IPS-20b (cell line): ENCODE measurements at regions not wholly inside any gene's neighbourhood (a gene's known extent, or its start where the extent isn't known, plus 50 kb on each side); places are given as distances from the start of the nearest gene placed in this dataset.

Experiments
- H3K27ac ChIP-seq: one replicate; pipeline ENCODE4 v1.5.1; 2013; ENCODE audit warnings: low read length
- H3K27me3 ChIP-seq: 2 replicates; pipeline ENCODE4 v1.6.1; 2013; ENCODE audit warnings: mild to moderate bottlenecking, low read length, inconsistent platforms; ENCODE audit not compliant: insufficient read depth
- H3K36me3 ChIP-seq: 2 replicates; pipeline ENCODE4 v1.6.1; 2013; ENCODE audit warnings: low read depth, mild to moderate bottlenecking, inconsistent platforms, low read length, moderate library complexity; ENCODE audit not compliant: insufficient read depth
- H3K4me1 ChIP-seq: 2 replicates; pipeline ENCODE4 v1.6.1; 2013; ENCODE audit warnings: mild to moderate bottlenecking, control low read depth, inconsistent platforms, low read length, moderate library complexity; ENCODE audit not compliant: insufficient read depth
- H3K4me3 ChIP-seq: 2 replicates; pipeline ENCODE4 v1.5.1; 2013; ENCODE audit warnings: mild to moderate bottlenecking, low read length, inconsistent platforms
- H3K9ac ChIP-seq: 2 replicates; pipeline ENCODE4 v1.6.1; 2013; ENCODE audit warnings: low read depth, mild to moderate bottlenecking, inconsistent platforms, low read length, moderate library complexity
- H3K9me3 ChIP-seq: 2 replicates; pipeline ENCODE4 v1.6.1; 2013; ENCODE audit warnings: mild to moderate bottlenecking, low read depth, low read length, inconsistent platforms; ENCODE audit not compliant: insufficient read depth

- no peaks in the 10 kb centered on the region for H3K27me3 ChIP-seq
- peaks cover 7% of the 10 kb centered on the region for H3K4me1 ChIP-seq
- H3K4me3 ChIP-seq = no peak overlapping the region
- no peak overlapping the region for H3K9ac ChIP-seq
- H3K36me3 ChIP-seq = no peaks in the 10 kb centered on the region
- H3K9me3 ChIP-seq = no peaks in the 10 kb centered on the region
- H3K27ac ChIP-seq = no peak overlapping the region
These were observed 106.9 kb upstream of the PPFIA2 start for GRCh38 chr12:81866081-81866480.

GRCh38 chr12:81863406-81863805 lies 104.3 kb upstream of the PPFIA2 start:
- Histone ChIP-seq H3K4me1 (peaks cover 7% of the 10 kb centered on the region), H3K4me3 (no peak overlapping the region), H3K27me3 (no peaks in the 10 kb centered on the region), H3K9ac (no peak overlapping the region), H3K9me3 (no peaks in the 10 kb centered on the region), H3K36me3 (no peaks in the 10 kb centered on the region), H3K27ac (no peak overlapping the region)

GRCh38 chr12:81859521-81859920 lies 100.4 kb upstream of the PPFIA2 start:
- H3K9me3 ChIP-seq = no peaks in the 10 kb centered on the region
- H3K27ac ChIP-seq = no peak overlapping the region
- no peaks in the 10 kb centered on the region for H3K27me3 ChIP-seq
- H3K9ac ChIP-seq = no peak overlapping the region
- H3K36me3 ChIP-seq = no peaks in the 10 kb centered on the region
- peaks cover 7% of the 10 kb centered on the region for H3K4me1 ChIP-seq
- H3K4me3 ChIP-seq = no peak overlapping the region

DNA sequence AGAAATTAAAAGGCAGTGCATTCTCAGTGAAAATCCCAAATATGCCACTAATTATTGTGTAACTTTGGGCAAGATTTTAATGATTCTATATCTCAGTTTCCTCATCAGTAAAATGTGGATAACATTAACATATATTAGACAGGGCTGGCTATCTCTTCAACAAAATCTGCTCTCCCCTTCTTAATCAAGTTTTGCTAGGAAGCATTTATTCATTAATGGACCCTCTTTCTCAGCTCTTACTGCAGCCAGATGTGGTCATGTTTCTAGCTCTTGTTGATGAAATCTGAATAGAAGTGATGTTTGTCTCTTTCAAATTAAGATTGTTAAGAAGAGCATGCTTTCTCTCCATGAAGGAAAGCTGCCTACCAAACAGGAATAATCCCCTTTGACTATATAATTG lies 84.4 kb upstream of the PPFIA2 start:
- no peak overlapping the region for H3K27ac ChIP-seq
- H3K4me1 ChIP-seq = no peaks in the 10 kb centered on the region
- H3K36me3 ChIP-seq = no peaks in the 10 kb centered on the region
- no peaks in the 10 kb centered on the region for H3K27me3 ChIP-seq
- H3K9ac ChIP-seq = no peak overlapping the region
- no peak overlapping the region for H3K4me3 ChIP-seq
- no peaks in the 10 kb centered on the region for H3K9me3 ChIP-seq

DNA sequence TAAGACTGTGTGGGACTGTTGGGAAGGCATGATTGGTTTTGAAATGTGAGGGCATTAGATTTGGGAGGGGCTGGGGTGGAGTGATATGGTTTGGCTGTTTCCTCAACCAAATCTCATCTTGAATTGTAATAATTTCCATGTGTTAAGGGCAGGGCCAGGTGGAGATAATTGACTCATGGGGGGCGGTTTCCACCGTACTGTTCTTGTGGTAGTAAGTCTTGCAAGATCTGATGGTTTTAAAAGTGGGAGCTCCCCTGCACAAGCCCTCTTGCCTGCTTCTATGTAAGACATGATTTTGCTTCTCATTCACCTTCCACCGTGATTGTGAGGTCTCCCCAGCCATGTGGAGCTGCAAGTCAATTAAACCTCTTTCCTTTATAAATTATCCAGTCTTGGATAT lies 76.6 kb upstream of the PPFIA2 start:
- H3K4me1 ChIP-seq = no peaks in the 10 kb centered on the region
- H3K4me3 ChIP-seq = no peak overlapping the region
- no peaks in the 10 kb centered on the region for H3K27me3 ChIP-seq
- no peak overlapping the region for H3K9ac ChIP-seq
- no peak overlapping the region for H3K27ac ChIP-seq
- H3K9me3 ChIP-seq = no peaks in the 10 kb centered on the region
- no peaks in the 10 kb centered on the region for H3K36me3 ChIP-seq

DNA sequence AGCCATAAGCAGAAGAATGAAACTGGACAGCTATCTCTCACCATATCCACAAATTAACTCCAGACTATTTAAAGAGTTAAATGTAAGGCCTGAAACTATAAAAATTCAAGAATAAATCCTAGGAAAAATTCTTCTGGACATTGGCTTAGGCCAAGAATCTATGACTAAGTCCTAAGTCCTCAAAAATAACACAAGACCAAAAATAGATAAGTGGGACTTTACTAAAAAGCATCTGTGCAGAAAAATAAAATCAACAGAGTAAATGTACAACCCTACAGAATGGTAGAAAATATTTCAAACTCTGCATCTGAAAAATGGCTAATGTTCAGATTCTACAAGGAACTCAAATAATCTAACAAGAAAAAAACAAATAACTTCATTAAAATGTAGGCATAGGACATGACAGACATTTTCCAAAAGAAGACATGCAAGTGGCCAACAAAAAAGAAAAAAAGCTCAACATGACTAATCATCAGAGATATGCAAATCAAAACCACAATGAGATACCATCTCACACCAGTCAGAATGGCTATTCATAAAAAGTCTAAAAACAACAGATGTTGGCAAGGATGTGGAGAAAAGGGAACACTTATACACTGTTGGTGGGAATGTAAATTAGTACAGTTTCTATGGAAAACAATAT lies 61.0 kb upstream of the PPFIA2 start:
- H3K9me3 ChIP-seq = no peaks in the 10 kb centered on the region
- H3K27ac ChIP-seq = no peak overlapping the region
- no peak overlapping the region for H3K4me3 ChIP-seq
- no peaks in the 10 kb centered on the region for H3K36me3 ChIP-seq
- no peak overlapping the region for H3K9ac ChIP-seq
- no peaks in the 10 kb centered on the region for H3K4me1 ChIP-seq
- no peaks in the 10 kb centered on the region for H3K27me3 ChIP-seq

DNA sequence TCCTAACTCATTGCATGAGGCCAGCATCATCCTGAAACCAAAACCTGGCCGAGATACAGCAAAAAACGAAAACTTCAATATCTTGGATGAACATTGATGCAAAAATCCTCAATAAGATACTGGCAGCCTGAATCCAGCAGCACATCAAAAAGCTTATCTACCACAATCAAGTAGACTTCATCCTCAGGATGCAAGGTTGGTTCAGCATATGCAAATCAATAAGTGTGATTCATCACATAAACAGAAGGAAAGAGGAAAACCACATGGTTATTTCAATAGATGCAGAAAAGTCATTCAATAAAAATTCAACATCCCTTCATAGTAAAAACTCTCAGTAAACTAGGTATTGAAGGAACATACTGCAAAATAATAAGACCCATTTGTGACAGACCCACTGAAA lies 56.5 kb upstream of the PPFIA2 start:
- Histone ChIP-seq H3K4me1 (peaks cover 3% of the 10 kb centered on the region; the same call in 1 of the 2 replicates), H3K9me3 (no peaks in the 10 kb centered on the region), H3K4me3 (no peak overlapping the region), H3K27ac (no peak overlapping the region), H3K36me3 (no peaks in the 10 kb centered on the region), H3K27me3 (no peaks in the 10 kb centered on the region), H3K9ac (no peak overlapping the region)

DNA sequence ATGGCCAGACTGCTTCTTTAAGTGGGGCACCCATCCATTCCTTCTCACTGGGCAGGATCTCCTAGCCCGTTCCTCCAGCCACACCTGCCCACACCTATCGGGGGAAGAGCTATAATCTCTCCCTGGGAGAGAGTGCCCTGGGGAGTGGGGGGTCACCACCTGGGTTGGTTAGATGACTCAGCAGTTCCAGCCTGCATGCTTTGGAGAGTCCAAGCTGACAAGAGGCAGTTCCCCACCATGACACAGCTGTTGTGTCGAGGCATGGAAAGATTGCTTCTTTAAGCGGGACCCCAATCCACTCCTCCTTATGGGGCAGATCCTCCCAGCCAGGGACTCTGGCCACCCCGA lies 52.6 kb upstream of the PPFIA2 start:
- no peak overlapping the region for H3K4me3 ChIP-seq
- H3K36me3 ChIP-seq = no peaks in the 10 kb centered on the region
- H3K27ac ChIP-seq = no peak overlapping the region
- no peak overlapping the region for H3K9ac ChIP-seq
- no peaks in the 10 kb centered on the region for H3K9me3 ChIP-seq
- H3K27me3 ChIP-seq = no peaks in the 10 kb centered on the region
- peaks cover 3% of the 10 kb centered on the region; the same call in 1 of the 2 replicates for H3K4me1 ChIP-seq

GRCh38 chr12:81811061-81811777 lies 52.1 kb upstream of the PPFIA2 start:
- Histone ChIP-seq H3K9ac (no peak overlapping the region), H3K36me3 (no peaks in the 10 kb centered on the region), H3K4me1 (peaks cover 3% of the 10 kb centered on the region; the same call in 1 of the 2 replicates)

DNA sequence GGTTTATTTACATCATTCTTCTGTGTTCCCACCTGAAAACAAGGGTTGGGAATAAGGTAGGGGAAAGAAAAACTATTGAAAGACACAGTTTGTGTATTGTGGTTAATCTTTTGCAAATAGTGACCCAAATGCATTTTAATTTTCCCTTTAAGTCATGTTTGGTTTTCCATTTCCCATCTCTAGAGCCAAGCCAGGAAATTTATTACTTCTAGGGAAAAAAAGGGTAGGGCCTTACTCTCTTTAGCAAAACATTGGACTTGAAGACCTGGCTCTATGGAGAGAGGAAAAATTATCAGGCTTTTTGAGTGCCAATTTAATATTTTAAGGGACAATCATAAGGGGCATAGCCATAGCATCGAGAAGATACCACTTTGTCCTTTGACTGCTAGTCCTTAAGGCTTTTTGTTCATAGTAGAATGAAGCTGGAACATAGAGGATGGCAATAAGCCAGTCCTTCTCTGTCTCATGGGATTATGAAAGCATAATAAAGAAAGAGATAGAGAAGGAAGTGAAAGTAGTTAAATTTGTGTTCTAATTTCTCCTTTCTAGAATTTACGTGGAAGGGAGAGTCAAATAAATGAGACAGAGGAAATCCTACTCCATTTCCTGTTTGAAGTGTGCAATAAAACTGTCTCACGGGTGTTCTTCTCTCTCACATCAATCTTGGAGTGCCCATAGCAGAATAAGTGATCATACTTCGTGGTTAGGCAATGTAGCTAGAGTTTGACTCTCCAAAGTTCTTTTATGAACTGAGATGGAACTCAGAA lies 50.9 kb upstream of the PPFIA2 start:
- Histone ChIP-seq H3K4me1 (peaks cover 3% of the 10 kb centered on the region; the same call in 1 of the 2 replicates), H3K27me3 (no peaks in the 10 kb centered on the region), H3K9me3 (no peaks in the 10 kb centered on the region), H3K9ac (no peak overlapping the region), H3K4me3 (no peak overlapping the region), H3K36me3 (no peaks in the 10 kb centered on the region), H3K27ac (no peak overlapping the region)

More at GRCh38 chr12:81811061-81811777, 52.1 kb upstream of the PPFIA2 start:
- Histone ChIP-seq H3K27me3 (no peaks in the 10 kb centered on the region), H3K4me3 (no peak overlapping the region), H3K27ac (no peak overlapping the region), H3K9me3 (no peaks in the 10 kb centered on the region)

GRCh38 chr12:81809113-81809777 lies 50.1 kb upstream of the PPFIA2 start:
- Histone ChIP-seq H3K4me1 (peaks cover 3% of the 10 kb centered on the region; the same call in 1 of the 2 replicates), H3K9me3 (no peaks in the 10 kb centered on the region), H3K27ac (no peak overlapping the region), H3K36me3 (no peaks in the 10 kb centered on the region), H3K9ac (no peak overlapping the region), H3K4me3 (no peak overlapping the region), H3K27me3 (no peaks in the 10 kb centered on the region)
